KG1 (cell line): ENCODE measurements at regions not wholly inside any gene's neighbourhood (a gene's known extent, or its start where the extent isn't known, plus 50 kb on each side); places are given as distances from the start of the nearest gene placed in this dataset.

Source experiments
- DNase-seq: peaks from one replicate; lab custom pipeline; 2025; lab: John Stamatoyannopoulos, UW

- no peak for DNase-seq
Observed at GRCh38 chr7:17608114-17608833, 309.8 kb downstream of the AHR start.

- no peak for DNase-seq
Observed at GRCh38 chr7:17611611-17612010, 313.2 kb downstream of the AHR start.

- no peak for DNase-seq
Observed at GRCh38 chr7:17613338-17614041, 315.0 kb downstream of the AHR start.

GRCh38 chr7:17617380-17617779, 318.9 kb downstream of the AHR start:
- no peak for DNase-seq

GRCh38 chr7:17617857-17618651, 319.6 kb downstream of the AHR start:
- no peak for DNase-seq

- DNase-seq, result no peak
Observed at GRCh38 chr7:17618652-17618974, 320.2 kb downstream of the AHR start.

GRCh38 chr7:17619196-17619818, 320.9 kb downstream of the AHR start:
- DNase-seq, result no peak

- DNase-seq, result no peak
Observed at GRCh38 chr7:17620566-17620965, 319.7 kb downstream of the SNX13 start.

GRCh38 chr7:17622451-17622850, 317.8 kb downstream of the SNX13 start:
- DNase-seq, result no peak

- DNase-seq, result no peak
Observed at GRCh38 chr7:17623546-17624185, 316.6 kb downstream of the SNX13 start.

GRCh38 chr7:17624379-17624778, 315.9 kb downstream of the SNX13 start:
- DNase-seq, result no peak

- DNase-seq, result no peak
Observed at GRCh38 chr7:17625043-17625442, 315.3 kb downstream of the SNX13 start.

- no peak for DNase-seq
Observed at GRCh38 chr7:17626235-17626634, 314.1 kb downstream of the SNX13 start.

GRCh38 chr7:17631061-17631460, 309.2 kb downstream of the SNX13 start:
- DNase-seq, result no peak

- no peak for DNase-seq
Observed at GRCh38 chr7:17632384-17632783, 307.9 kb downstream of the SNX13 start.

GRCh38 chr7:17633067-17633466, 307.2 kb downstream of the SNX13 start:
- DNase-seq, result no peak

- no peak for DNase-seq
Observed at GRCh38 chr7:17638727-17639126, 301.6 kb downstream of the SNX13 start.

- DNase-seq, result no peak
Observed at GRCh38 chr7:17640730-17641377, 299.4 kb downstream of the SNX13 start.

- DNase-seq, result no peak
Observed at GRCh38 chr7:17645500-17645899, 294.8 kb downstream of the SNX13 start.

- no peak for DNase-seq
Observed at GRCh38 chr7:17646253-17646956, 293.9 kb downstream of the SNX13 start.

GRCh38 chr7:17651341-17651740, 289.0 kb downstream of the SNX13 start:
- no peak for DNase-seq
